ENCODE measurements at regions not wholly inside any gene's neighbourhood (a gene's known extent, or its start where the extent isn't known, plus 50 kb on each side); places are given as distances from the start of the nearest gene placed in this dataset.

DNA sequence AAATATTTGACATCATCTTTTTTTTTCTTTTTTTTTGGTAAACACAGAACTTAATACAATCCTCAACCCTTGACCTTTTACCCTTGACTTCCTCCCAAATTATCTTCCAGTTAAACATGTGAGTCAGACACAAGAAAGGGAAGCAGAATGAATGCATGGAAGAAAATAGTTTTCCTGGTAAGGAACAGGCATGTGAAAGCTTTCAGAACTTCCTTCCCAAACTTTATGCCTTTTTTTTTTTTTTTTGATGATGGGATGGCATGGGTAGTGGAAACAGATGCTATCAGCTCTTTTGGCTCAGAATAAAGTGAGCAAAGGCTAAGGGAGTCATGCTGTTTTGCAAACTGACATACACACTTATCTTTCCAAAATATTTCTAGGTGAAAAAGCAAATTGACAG lies 1079.1 kb downstream of the TTLL7 start:
- no peak for DNase-seq (ENCODE audit: low read depth)

DNA sequence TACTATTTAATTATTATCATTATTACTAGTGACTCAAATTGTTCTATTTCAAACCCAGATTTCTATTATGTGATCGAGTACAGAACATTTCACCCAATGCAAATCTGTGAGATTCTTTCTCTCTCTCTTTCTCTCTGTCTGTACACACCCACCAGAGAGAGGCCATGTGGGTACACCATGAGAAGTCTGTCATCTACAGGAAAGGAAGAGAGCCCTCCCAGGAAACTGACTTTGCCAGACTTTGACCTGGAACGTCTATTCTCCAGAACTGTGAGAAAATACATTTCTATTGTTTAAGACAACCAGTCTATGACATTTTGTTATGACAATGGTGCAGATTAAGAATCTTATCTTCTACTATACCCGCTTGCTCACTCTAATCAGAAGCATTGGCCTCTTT lies 1091.6 kb downstream of the TTLL7 start:
- no peak for DNase-seq (ENCODE audit: low read depth)
- H3K4me3 ChIP-seq (ENCODE audit: low read depth, low read length) = no peak overlapping the region
- no peak for TF ChIP-seq CTCF (conservative IDR thresholded peaks at IDR 0.05; ENCODE audit: low read depth, low read length)

More for the DNA sequence above, 1079.1 kb downstream of the TTLL7 start:
- H3K4me3 ChIP-seq (ENCODE audit: low read depth, low read length) = no peak overlapping the region
- no peak for TF ChIP-seq CTCF (conservative IDR thresholded peaks at IDR 0.05; ENCODE audit: low read depth, low read length)

- H3K4me3 ChIP-seq (ENCODE audit: low read depth, low read length) = no peak overlapping the region
- no peak for DNase-seq (ENCODE audit: low read depth)
These were observed 1095.3 kb downstream of the TTLL7 start for GRCh38 chr1:82903626-82904025.

GRCh38 chr1:82901561-82901960 lies 1097.4 kb downstream of the TTLL7 start:
- no peak for DNase-seq (ENCODE audit: low read depth)
- TF ChIP-seq CTCF (conservative IDR thresholded peaks at IDR 0.05; ENCODE audit: low read depth, low read length) = no peak
- H3K4me3 ChIP-seq (ENCODE audit: low read depth, low read length) = no peak overlapping the region

More at GRCh38 chr1:82903626-82904025, 1095.3 kb downstream of the TTLL7 start:
- no peak for TF ChIP-seq CTCF (conservative IDR thresholded peaks at IDR 0.05; ENCODE audit: low read depth, low read length)

- DNase-seq (ENCODE audit: low read depth) = no peak
- TF ChIP-seq CTCF (conservative IDR thresholded peaks at IDR 0.05; ENCODE audit: low read depth, low read length) = no peak
- no peak overlapping the region for H3K4me3 ChIP-seq (ENCODE audit: low read depth, low read length)
These were observed 1097.8 kb downstream of the TTLL7 start for GRCh38 chr1:82901118-82901517.

DNA sequence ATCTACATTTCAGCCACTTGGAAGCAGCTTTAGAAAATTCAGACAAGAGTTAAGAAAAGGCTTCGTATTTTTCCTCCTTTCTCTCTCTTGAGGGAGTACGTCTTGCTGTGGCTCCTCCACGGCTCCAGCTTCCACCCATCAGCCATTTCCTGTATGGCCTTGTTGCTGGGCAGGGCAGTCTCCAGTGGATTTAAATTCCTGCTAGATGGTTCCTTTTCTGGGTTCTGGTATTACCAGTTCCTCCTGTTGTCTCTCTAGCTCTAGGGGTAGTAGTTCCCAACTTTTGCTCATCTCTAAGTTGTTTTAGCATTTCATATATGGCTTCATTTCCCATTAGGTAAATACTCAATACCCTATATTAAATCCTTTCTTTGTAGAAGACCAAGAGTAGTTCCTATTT lies 1098.3 kb downstream of the ADGRL2 start:
- H3K4me3 ChIP-seq (ENCODE audit: low read depth, low read length) = no peak overlapping the region
- DNase-seq (ENCODE audit: low read depth) = no peak
- no peak for TF ChIP-seq CTCF (conservative IDR thresholded peaks at IDR 0.05; ENCODE audit: low read depth, low read length)

GRCh38 chr1:82897549-82897948 lies 1096.8 kb downstream of the ADGRL2 start:
- TF ChIP-seq CTCF (conservative IDR thresholded peaks at IDR 0.05; ENCODE audit: low read depth, low read length) = no peak
- DNase-seq (ENCODE audit: low read depth) = no peak
- no peak overlapping the region for H3K4me3 ChIP-seq (ENCODE audit: low read depth, low read length)
